IPS-NIHi11 (cell line): ENCODE measurements at regions not wholly inside any gene's neighbourhood (a gene's known extent, or its start where the extent isn't known, plus 50 kb on each side); places are given as distances from the start of the nearest gene placed in this dataset.
"Not testable (repeated sequence)": the region's sequence is repeated elsewhere in the genome, so short reads cannot be mapped to it uniquely, and the experiment has no call there.

ENCODE experiments used
- DNase-seq: peaks from one replicate; pipeline ENCODE4 v3.0.0; 2012; ENCODE audit warnings: mixed read lengths, low spot score

GRCh38 chr12:131250028-131250950 lies 296.6 kb downstream of the ADGRD1 start:
- no peak for DNase-seq

DNA sequence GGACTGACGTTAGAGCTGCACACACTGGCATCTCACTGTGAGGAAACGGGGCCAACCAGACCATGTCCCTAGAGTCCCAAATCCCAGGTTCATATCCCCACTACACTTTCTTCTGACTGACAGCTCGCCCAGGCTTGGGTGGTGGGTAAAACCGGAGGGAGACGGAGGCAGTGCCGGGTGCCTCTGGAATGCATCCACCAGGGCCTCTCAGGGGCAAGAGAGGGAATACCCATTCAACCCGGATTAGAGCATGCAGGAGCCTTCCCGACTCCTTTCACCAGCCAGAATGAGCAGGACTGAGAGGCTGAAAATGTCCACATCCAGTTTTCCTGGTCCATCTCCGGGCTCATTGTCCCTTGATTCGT lies 297.2 kb downstream of the ADGRD1 start:
- DNase-seq = no peak

GRCh38 chr12:131251336-131252101 lies 297.8 kb downstream of the ADGRD1 start:
- no peak for DNase-seq

- DNase-seq = no peak
These were observed 299.8 kb downstream of the ADGRD1 start for GRCh38 chr12:131253376-131254026.

DNA sequence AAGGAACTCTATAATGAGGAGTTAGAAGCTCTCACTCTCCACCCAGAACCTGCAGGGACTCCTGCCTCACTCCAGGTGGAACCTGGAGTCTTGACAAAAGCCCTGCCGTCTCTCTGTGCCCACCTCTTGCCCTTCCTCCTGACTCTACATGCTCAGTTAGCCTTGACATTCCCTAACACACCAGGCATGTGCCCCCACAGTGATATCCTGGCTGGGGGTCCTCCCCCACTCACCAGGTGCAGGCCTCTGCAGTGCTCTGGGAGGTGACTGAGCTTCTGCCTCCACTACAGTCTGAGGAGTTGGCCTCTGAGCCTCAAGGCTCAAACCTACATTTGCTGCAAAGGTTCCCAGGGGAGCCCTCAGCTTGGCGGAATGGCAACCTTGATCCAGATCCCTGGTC lies 300.7 kb downstream of the ADGRD1 start:
- DNase-seq = no peak

DNA sequence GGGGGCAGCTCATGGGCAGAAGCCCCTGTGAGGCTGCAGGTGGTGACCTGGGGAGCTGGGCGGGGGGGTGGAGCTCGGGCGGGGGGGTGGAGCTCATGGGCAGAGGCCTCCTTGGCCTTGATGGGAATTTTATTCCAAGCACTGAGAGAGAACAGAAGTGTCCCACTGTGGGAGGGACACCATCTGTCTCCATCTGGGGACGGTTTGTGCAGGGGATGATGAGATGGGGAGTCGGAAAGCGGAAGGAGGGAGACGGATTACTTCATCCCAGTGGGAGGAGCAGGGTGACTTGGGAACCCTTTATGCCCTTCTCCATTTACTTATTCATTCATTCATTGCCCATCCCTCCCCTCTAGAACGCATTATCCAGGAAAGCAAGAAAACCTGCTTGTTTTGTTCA lies 304.7 kb downstream of the ADGRD1 start:
- no peak for DNase-seq

GRCh38 chr12:131260251-131260905 lies 306.7 kb downstream of the ADGRD1 start:
- no peak for DNase-seq

DNA sequence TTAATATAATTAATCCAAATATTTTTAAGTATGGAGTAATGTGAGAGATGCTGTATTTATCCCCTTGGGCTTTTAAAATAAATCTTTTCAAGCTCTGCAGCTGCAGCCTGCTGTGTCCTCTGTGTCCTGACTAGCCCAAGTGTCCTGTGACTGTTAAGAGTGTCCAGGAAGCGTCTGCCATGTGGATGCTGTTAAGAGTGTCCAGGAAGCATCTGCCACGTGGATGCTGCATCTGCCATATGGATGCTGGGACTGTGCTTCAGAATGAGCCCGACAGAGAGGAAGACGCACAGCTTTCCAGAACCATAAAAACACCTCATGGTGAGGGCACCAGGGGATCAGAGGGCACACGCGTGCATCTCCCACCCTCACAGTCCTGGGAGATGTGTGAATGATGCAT lies 307.2 kb downstream of the ADGRD1 start:
- no peak for DNase-seq

- DNase-seq = no peak
These were observed 308.2 kb downstream of the ADGRD1 start for GRCh38 chr12:131261906-131262305.

DNA sequence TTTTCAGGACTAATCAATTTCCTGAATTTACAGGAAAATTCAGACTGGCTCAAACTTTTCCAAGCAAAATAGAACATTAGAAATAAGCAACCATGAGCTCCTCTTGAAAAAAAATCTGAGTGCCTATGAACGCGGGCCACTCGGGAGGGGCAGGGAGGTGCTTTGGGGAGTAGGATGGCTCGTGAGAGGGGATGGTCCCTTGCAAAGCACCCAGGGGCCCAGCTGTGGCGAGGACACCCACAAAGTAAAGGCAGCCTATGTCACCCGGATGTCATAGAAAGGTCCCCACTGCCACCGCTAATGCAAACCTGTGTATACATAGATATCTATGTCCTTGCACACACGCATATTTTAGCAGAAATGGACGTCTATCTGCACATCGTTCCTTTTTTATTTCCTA lies 309.9 kb downstream of the ADGRD1 start:
- no peak for DNase-seq

- DNase-seq = no peak
These were observed 310.9 kb downstream of the ADGRD1 start for GRCh38 chr12:131264635-131265034.

GRCh38 chr12:131266591-131267467 lies 313.1 kb downstream of the ADGRD1 start:
- DNase-seq = no peak

- DNase-seq = no peak
These were observed 313.9 kb downstream of the ADGRD1 start for GRCh38 chr12:131267576-131267975.

- not testable (repeated sequence) for DNase-seq
These were observed 314.4 kb downstream of the ADGRD1 start for GRCh38 chr12:131268123-131268522.

GRCh38 chr12:131268571-131268970 lies 314.9 kb downstream of the ADGRD1 start:
- DNase-seq = not testable (repeated sequence)

DNA sequence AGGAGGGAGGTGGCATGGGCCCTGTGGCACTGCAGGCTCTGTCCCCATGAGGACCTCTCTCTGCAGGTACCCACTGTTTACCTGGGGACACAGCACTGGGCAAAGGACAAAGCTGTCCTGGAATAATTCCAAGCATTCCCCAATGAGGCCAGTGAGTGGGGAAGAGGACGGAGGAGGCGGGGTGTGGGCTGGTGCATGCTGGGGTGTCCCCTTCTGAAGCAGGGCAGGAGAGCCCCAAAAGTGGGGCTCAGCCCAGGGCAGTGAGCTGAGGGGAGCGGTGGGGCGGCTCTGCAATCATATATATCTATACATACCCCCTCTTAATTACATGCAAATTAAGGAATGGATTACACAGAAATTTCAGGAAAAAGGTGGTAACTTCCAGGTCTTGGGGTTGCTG lies 315.8 kb downstream of the ADGRD1 start:
- DNase-seq = no peak

DNA sequence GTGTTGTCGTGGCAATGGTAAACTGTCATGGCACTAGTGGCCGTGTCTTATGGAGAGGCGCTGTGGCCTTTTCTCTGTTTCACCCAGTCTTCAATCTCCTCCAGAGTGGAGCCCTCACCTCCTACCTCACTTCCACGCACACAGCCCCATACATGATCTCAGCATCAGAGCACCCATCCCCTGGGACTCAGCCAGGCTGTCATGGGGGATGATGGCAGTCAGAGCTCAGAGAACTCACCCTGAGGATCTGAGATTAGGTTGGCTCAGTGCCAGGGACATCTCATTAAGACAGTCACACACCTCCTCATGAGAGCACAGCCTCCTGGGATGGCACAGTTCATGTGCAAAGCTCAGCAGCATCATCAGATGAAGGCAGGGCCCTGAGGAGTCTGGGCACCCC lies 316.3 kb downstream of the ADGRD1 start:
- DNase-seq = not testable (repeated sequence)

DNA sequence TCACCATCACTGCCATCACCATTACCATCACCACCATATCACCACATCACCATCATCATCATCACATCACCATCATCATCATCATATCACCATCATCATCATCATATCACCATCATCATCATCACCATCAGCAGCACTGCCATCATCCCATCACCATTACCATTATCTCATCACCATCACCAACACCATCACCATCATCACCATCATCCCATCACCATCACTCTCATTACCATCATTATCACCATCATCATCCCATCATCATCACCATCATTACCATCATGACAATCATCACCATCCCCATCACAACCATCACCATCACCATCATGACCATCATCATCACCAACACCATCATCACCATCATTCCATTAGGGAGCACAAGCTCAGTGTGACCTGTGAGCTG lies 318.0 kb downstream of the ADGRD1 start:
- no peak for DNase-seq

GRCh38 chr12:131272283-131272814 lies 318.6 kb downstream of the ADGRD1 start:
- not testable (repeated sequence) for DNase-seq

DNA sequence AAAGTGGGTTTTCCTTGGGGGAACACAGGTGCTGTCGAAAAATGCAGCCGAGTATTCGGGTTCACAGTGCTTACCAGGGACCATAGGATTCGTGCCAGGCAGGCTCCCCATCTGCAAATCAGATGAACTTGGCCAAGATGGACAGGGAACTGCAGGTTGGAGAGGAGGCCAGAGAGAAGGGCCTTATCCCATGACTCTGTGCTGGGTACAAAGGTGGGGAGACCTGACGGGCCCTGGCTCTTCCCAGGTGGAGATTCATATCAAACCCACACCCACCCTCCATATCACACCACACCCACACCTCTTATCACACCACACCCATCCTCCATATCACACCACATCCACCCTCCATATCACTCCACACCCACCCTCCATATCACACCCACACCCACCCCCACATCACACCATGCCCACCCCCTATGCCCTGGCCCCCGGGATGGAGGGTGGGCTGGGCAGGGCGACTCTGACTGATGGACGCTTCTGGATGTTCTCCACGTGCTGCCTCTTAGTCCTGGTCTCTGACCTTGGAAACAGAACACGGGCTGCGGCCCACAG lies 319.7 kb downstream of the ADGRD1 start:
- DNase-seq = no peak

GRCh38 chr12:131274061-131274460 lies 320.4 kb downstream of the ADGRD1 start:
- no peak for DNase-seq
